Mammary epithelial cell (primary cell): ENCODE measurements at regions not wholly inside any gene's neighbourhood (a gene's known extent, or its start where the extent isn't known, plus 50 kb on each side); places are given as distances from the start of the nearest gene placed in this dataset.

Experiments
- CTCF ChIP-seq, 2 donors: IDR thresholded peaks in 1 of 2; conservative IDR thresholded peaks in 1 of 2; 2 replicates each; pipeline ENCODE4 v1.5.1; 2011 to 2012; ENCODE audit warnings: inconsistent platforms in 2 of 2, low read length in 2 of 2, mild to moderate bottlenecking in 2 of 2, control low read depth in 1 of 2, low read depth in 1 of 2; ENCODE audit not compliant: insufficient read depth in 1 of 2; ENCODE audit errors: extremely low read depth in 1 of 2
- EZH2 ChIP-seq: IDR thresholded peaks from 2 replicates; pipeline ENCODE4 v1.6.1; 2012; ENCODE audit warnings: low read length, inconsistent platforms, borderline replicate concordance

- no peak for TF ChIP-seq CTCF (conservative IDR thresholded peaks at IDR 0.05 in 1 of 2, IDR thresholded peaks at IDR 0.05 in 1 of 2; ENCODE audit: extremely low read depth in 1 of 2, insufficient read depth in 1 of 2, low read depth in 1 of 2, low read length in 2 of 2)
- TF ChIP-seq EZH2 = no peak
Observed at GRCh38 chr1:4068076-4068475, 168.0 kb upstream of the C1orf174 start.
